Astrocyte of the spinal cord (primary cell): ENCODE measurements at regions not wholly inside any gene's neighbourhood (a gene's known extent, or its start where the extent isn't known, plus 50 kb on each side); places are given as distances from the start of the nearest gene placed in this dataset.

ENCODE experiments used
- DNase-seq: peaks from one replicate; pipeline ENCODE4 v3.0.0; 2011; ENCODE audit warnings: low read depth, low spot score
- H3K4me3 ChIP-seq: 2 replicates; pipeline ENCODE4 v1.5.1; 2011; ENCODE audit warnings: low read depth, mild to moderate bottlenecking, low read length, moderate library complexity
- in situ Hi-C: cut with HindIII; loops from 2 replicates; pipeline ENCODE4 v1.10.0; 2017; ENCODE audit warnings: low sequenced_read_pairs
- TF ChIP-seq, protein P1 (sequence below): IDR thresholded peaks from 2 replicates; pipeline ENCODE4 v1.5.1; 2012; ENCODE audit warnings: low read depth, mild to moderate bottlenecking, low read length, inconsistent platforms

DNA sequence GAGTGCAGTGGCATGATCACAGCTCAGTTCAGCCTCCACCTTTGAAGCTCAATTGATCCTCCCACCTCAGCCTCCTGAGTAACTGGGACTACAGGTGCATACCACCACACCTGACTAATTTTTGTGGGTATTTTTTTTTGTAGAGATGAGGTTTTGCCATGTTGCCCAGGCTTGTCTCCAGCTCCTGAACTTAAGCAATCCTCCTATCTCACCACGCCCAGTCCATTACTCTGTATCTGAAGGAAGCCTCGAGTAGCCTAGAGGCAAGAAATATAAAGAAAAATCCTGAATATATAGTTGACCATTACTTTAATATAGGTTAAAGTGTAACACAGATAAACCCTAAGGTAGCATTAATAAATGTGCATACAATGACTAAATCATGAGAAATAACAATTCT is 686.8 kb upstream of the PIK3C3 start:
- TF ChIP-seq, protein P1, sequence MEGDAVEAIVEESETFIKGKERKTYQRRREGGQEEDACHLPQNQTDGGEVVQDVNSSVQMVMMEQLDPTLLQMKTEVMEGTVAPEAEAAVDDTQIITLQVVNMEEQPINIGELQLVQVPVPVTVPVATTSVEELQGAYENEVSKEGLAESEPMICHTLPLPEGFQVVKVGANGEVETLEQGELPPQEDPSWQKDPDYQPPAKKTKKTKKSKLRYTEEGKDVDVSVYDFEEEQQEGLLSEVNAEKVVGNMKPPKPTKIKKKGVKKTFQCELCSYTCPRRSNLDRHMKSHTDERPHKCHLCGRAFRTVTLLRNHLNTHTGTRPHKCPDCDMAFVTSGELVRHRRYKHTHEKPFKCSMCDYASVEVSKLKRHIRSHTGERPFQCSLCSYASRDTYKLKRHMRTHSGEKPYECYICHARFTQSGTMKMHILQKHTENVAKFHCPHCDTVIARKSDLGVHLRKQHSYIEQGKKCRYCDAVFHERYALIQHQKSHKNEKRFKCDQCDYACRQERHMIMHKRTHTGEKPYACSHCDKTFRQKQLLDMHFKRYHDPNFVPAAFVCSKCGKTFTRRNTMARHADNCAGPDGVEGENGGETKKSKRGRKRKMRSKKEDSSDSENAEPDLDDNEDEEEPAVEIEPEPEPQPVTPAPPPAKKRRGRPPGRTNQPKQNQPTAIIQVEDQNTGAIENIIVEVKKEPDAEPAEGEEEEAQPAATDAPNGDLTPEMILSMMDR, result no peak
- DNase-seq, result no peak
- H3K4me3 ChIP-seq, result no peak overlapping the region
- in situ Hi-C loops, result no loop called here

DNA sequence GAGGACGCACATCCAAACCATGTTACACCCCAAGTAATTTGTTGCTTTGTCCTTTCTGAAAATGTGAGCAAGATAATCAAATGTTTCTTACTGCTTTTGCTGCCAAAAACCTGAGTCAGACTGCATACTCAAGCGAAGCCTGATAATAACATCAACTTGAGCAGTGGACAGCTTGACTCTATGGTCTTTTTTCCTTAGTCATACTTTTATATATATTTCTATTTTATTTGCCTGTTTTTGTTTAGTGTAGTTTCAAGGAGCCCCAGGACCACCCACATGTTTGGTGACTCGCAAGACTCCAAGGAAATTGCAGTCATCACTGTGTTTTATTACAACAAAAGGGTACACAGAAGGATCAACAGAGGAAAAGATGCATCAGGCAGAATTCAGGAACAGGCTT is 688.4 kb upstream of the PIK3C3 start:
- H3K4me3 ChIP-seq, result no peak overlapping the region
- in situ Hi-C loops, result no loop called here
- TF ChIP-seq, protein P1, result no peak
- peak; percentile 55 for DNase-seq

DNA sequence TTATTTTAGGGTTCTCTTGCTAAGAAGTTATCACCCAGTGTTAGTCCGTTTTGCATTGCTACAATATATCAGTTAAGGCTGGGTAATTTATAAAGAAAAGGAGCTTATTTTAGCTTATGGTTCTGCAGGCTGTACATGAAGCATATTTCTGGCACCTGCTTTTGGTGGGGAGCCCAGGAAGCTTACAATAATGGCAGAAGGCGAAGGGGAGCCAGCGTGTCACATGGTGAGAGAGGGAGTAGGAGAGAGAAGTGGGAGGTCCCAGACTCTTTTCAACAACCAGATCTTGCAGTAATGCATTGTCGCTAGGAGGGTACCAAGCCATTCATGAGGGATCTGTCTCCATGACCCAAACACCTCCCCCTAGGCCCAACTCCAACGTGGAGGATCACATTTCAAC is 688.8 kb upstream of the PIK3C3 start:
- no peak overlapping the region for H3K4me3 ChIP-seq
- TF ChIP-seq, protein P1, result no peak
- DNase-seq, result no peak
- in situ Hi-C loops, result no loop called here

DNA sequence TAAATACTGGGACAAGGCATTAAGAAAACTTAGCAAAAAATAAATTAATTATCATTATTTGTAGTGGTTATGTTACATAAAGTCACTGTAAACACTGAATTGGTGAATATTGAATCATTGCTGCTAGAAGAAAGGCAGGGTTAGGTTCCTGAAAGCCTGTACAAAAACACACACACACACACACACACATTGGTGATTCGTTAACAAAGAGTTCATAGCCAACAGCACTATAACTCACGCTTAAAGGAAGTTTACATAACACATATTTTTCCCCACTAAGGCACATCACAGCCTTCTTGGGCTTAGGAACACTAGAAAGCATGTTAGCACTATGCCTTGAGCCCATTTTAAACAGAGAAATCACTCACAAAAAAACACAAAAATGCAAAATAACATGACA is 690.0 kb upstream of the PIK3C3 start:
- no peak overlapping the region for H3K4me3 ChIP-seq
- peak; percentile 49 for DNase-seq
- TF ChIP-seq, protein P1, result no peak
- in situ Hi-C loops, result no loop called here

DNA sequence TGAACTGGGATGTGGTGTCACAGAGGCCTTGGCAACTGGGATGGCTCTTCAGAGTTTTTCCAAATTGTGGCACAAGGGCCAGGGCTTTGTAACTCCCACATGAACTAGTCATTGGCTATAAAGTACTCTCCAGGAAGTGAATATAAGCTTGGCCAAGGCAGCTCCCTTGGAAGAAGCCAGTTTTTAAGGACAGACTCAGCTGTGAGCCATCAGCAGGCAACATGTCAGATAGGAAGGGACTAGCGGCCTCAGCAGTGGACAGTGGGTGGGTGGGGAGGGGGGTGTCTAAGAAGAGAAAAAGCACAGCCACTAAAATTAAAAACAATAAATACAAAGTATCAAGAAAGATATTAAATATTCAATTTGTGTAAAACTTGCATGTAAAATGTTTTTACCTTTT is 691.1 kb upstream of the PIK3C3 start:
- DNase-seq, result no peak
- in situ Hi-C loops, result no loop called here

DNA sequence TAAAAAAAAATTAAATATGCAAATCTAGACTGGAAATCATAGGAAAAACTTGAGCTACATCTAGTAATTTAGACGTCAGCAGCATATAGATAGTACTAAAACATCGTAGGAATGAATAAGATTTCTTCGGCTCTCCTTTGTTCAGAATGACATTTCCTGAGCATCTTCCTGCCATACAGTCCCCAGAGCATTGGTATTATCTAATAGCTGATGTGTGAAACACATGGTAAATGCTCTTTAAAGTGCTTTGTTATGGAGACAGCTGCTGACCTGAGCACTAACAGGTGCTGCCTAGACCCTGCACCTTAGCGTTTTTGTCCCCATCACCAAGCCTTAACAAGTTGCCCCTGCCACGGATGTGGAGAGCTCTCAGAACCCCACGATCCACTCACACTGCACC is 692.3 kb upstream of the PIK3C3 start:
- no peak for DNase-seq
- H3K4me3 ChIP-seq, result no peak overlapping the region
- in situ Hi-C loops, result no loop called here
- TF ChIP-seq, protein P1, result no peak

More for the DNA sequence above, 691.1 kb upstream of the PIK3C3 start:
- no peak overlapping the region for H3K4me3 ChIP-seq
- TF ChIP-seq, protein P1, result no peak

DNA sequence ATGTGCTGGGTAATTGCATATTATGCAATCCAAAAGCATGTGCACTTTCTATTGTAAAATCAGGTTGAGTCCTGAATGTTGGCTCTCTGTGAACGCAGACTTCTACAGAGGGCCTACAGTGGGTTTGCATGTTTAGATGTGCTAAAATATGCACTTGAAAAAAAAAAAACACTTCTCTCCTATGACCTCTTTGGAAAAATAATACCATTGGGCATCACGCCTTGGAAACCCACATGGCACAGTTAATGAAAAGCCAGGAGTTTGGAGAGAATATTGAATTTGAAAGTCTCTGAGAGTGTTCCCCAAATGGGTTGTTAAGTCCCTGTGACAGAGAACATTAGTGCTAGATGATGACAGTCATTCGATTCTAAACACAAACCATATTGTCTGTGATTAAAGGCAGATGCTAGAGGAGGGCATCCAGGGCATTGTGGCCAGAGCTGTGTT is 710.4 kb upstream of the PIK3C3 start:
- H3K4me3 ChIP-seq, result no peak overlapping the region
- TF ChIP-seq, protein P1, result no peak
- in situ Hi-C loops, result no loop called here
- no peak for DNase-seq
